Hepatocyte (in vitro differentiated cells): ENCODE measurements at regions not wholly inside any gene's neighbourhood (a gene's known extent, or its start where the extent isn't known, plus 50 kb on each side); places are given as distances from the start of the nearest gene placed in this dataset.

Experiments
- DNase-seq: peaks from one replicate; pipeline ENCODE4 v3.0.0-alpha.2; 2016; ENCODE audit warnings: low spot score
- H2AFZ ChIP-seq: fragments of 200-600 bp; sonication (generic); 2 replicates; pipeline ENCODE4 v1.6.0; 2016; ENCODE audit warnings: antibody characterized with exemption, mild to moderate bottlenecking
- H3K27ac ChIP-seq: fragments of 200-600 bp; sonication (generic); 2 replicates; pipeline ENCODE4 v1.5.1; 2016; ENCODE audit warnings: mild to moderate bottlenecking
- H3K27me3 ChIP-seq: fragments of 200-600 bp; sonication (generic); 2 replicates; pipeline ENCODE4 v1.6.1; 2016
- H3K36me3 ChIP-seq: fragments of 200-600 bp; sonication (generic); replicated peaks from 2 replicates; pipeline ENCODE4 v1.5.1; 2016; ENCODE audit warnings: low read depth; ENCODE audit not compliant: insufficient read depth
- H3K4me1 ChIP-seq: fragments of 200-600 bp; sonication (generic); 2 replicates; pipeline ENCODE4 v1.5.1; 2016; ENCODE audit warnings: mild to moderate bottlenecking, moderate library complexity; ENCODE audit not compliant: insufficient read depth
- H3K4me2 ChIP-seq: fragments of 200-600 bp; sonication (generic); 2 replicates; pipeline ENCODE4 v1.6.0; 2016
- H3K4me3 ChIP-seq: fragments of 200-600 bp; sonication (generic); 2 replicates; pipeline ENCODE4 v1.5.1; 2016; ENCODE audit warnings: mild to moderate bottlenecking
- H3K79me2 ChIP-seq: fragments of 200-600 bp; sonication (generic); 2 replicates; pipeline ENCODE4 v1.6.0; 2017; ENCODE audit warnings: mild to moderate bottlenecking
- H3K9me2 ChIP-seq: fragments of 200-600 bp; sonication (generic); replicated peaks from 2 replicates; pipeline ENCODE4 v1.6.0; 2017; ENCODE audit warnings: mild to moderate bottlenecking; ENCODE audit not compliant: insufficient read depth
- H3K9me3 ChIP-seq: fragments of 200-600 bp; sonication (generic); 2 replicates; pipeline ENCODE4 v1.5.1; 2016; ENCODE audit warnings: low read depth, mild to moderate bottlenecking
- H4K20me1 ChIP-seq: fragments of 200-600 bp; sonication (generic); 2 replicates; pipeline ENCODE4 v1.6.0; 2016; ENCODE audit warnings: mild to moderate bottlenecking; ENCODE audit not compliant: insufficient read depth, poor library complexity, severe bottlenecking
- CTCF ChIP-seq: fragments of 200-600 bp; sonication (generic); IDR thresholded peaks from 2 replicates; pipeline ENCODE4 v1.5.1; 2016; ENCODE audit warnings: antibody characterized with exemption, mild to moderate bottlenecking; ENCODE audit not compliant: poor library complexity
- EZH2 ChIP-seq: fragments of 200-600 bp; sonication (generic); IDR thresholded peaks from 2 replicates; pipeline ENCODE4 v1.6.1; 2016; ENCODE audit warnings: antibody characterized with exemption, mild to moderate bottlenecking, borderline replicate concordance
- EZH2phosphoT487 ChIP-seq: fragments of 200-600 bp; sonication (generic); IDR thresholded peaks from one replicate; pipeline ENCODE4 v1.6.1; 2018; ENCODE audit warnings: antibody characterized with exemption, mild to moderate bottlenecking, low read depth, moderate library complexity; ENCODE audit not compliant: unreplicated experiment, severe bottlenecking
- WGBS: methylation state at CpG from one replicate; pipeline ENCODE4 v1.1.6; 2016; ENCODE audit warnings: low lambda C conversion rate; ENCODE audit errors: missing lambda C conversion rate; 5-methylcytosine and 5-hydroxymethylcytosine counted together

- H3K4me2 ChIP-seq = no peak overlapping the region
- H3K79me2 ChIP-seq = no peaks in the 10 kb centered on the region
- no peak for TF ChIP-seq EZH2
- TF ChIP-seq EZH2phosphoT487 = no peak
- TF ChIP-seq CTCF = no peak
- no peak overlapping the region for H3K4me3 ChIP-seq
- H2AFZ ChIP-seq = no peak overlapping the region
- H3K27me3 ChIP-seq = no peaks in the 10 kb centered on the region
- no peaks in the 10 kb centered on the region for H3K9me2 ChIP-seq
- no peak for DNase-seq
- H4K20me1 ChIP-seq = no peaks in the 10 kb centered on the region
- no peaks in the 10 kb centered on the region for H3K36me3 ChIP-seq
- no peaks in the 10 kb centered on the region for H3K4me1 ChIP-seq
- 89% methylated on average over 4 of the region's 4 CpGs for WGBS
- no peaks in the 10 kb centered on the region for H3K9me3 ChIP-seq
- H3K27ac ChIP-seq = no peak overlapping the region
Observed at GRCh38 chr1:199261328-199261727, 622.5 kb downstream of the PTPRC start.

GRCh38 chr1:199264283-199264682, 625.4 kb downstream of the PTPRC start:
- no peaks in the 10 kb centered on the region for H3K9me2 ChIP-seq
- H3K4me1 ChIP-seq = no peaks in the 10 kb centered on the region
- no peak overlapping the region for H3K27ac ChIP-seq
- H3K4me2 ChIP-seq = no peak overlapping the region
- H3K79me2 ChIP-seq = no peaks in the 10 kb centered on the region
- H3K9me3 ChIP-seq = no peaks in the 10 kb centered on the region
- no peaks in the 10 kb centered on the region for H3K27me3 ChIP-seq
- TF ChIP-seq EZH2phosphoT487 (no peak), EZH2 (no peak), CTCF (no peak)
- 86% methylated on average over 2 of the region's 2 CpGs for WGBS
- no peaks in the 10 kb centered on the region for H4K20me1 ChIP-seq
- no peaks in the 10 kb centered on the region for H3K36me3 ChIP-seq
- DNase-seq = no peak
- H2AFZ ChIP-seq = no peak overlapping the region
- no peak overlapping the region for H3K4me3 ChIP-seq

GRCh38 chr1:199264911-199265310, 626.1 kb downstream of the PTPRC start:
- DNase-seq = no peak
- Histone ChIP-seq H3K4me1 (no peaks in the 10 kb centered on the region), H3K9me3 (no peaks in the 10 kb centered on the region), H4K20me1 (no peaks in the 10 kb centered on the region), H3K27me3 (no peaks in the 10 kb centered on the region), H2AFZ (no peak overlapping the region), H3K27ac (no peak overlapping the region), H3K9me2 (no peaks in the 10 kb centered on the region), H3K79me2 (no peaks in the 10 kb centered on the region), H3K4me3 (no peak overlapping the region), H3K4me2 (no peak overlapping the region), H3K36me3 (no peaks in the 10 kb centered on the region)
- no peak for TF ChIP-seq EZH2phosphoT487
- WGBS = 86% methylated on average over 1 of the region's 1 CpG

- Histone ChIP-seq H3K27me3 (no peaks in the 10 kb centered on the region), H3K79me2 (no peaks in the 10 kb centered on the region), H3K27ac (no peak overlapping the region), H3K9me3 (no peaks in the 10 kb centered on the region), H3K9me2 (no peaks in the 10 kb centered on the region), H4K20me1 (no peaks in the 10 kb centered on the region), H3K4me2 (no peak overlapping the region), H3K4me3 (no peak overlapping the region), H3K36me3 (no peaks in the 10 kb centered on the region), H3K4me1 (no peaks in the 10 kb centered on the region), H2AFZ (no peak overlapping the region)
- DNase-seq = no peak
- WGBS = 79% methylated on average over 3 of the region's 3 CpGs
- TF ChIP-seq EZH2 (no peak), EZH2phosphoT487 (no peak), CTCF (no peak)
Observed at GRCh38 chr1:199265319-199265718, 626.5 kb downstream of the PTPRC start.
